ENCODE measurements at regions not wholly inside any gene's neighbourhood (a gene's known extent, or its start where the extent isn't known, plus 50 kb on each side); places are given as distances from the start of the nearest gene placed in this dataset.

DNA sequence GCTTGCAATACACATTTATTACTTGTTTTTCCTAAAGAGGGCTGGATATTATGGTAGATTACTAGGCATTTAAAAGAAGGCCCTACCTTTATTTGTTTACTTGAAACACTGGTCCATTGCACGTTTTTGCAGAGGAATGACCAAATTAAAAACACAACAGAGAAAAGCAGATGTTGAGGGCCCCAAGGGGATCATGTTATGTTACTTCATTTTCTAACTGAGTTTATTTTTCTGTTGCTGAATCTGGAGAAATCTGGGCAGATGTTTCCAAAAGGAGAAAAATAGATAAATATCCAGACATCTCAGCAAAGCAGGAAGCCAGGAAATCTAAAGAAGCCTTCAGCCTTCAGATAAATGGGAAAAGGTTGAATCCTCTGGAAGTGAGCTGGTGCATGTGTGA is 353.0 kb downstream of the NDFIP2 start:
- H3K27ac ChIP-seq (ENCODE audit: low read depth, low read length), result no peak overlapping the region
- no peak overlapping the region for H3K9ac ChIP-seq (ENCODE audit: low read depth in 1 of 2, low read length in 2 of 2)
- H3K27me3 ChIP-seq (ENCODE audit: control insufficient read depth in 1 of 2, insufficient read depth in 2 of 2, low read length in 2 of 2), result no peaks in the 10 kb centered on the region
- peaks cover 0 to under 1% of the 10 kb centered on the region in 2 donors for H3K9me3 ChIP-seq (ENCODE audit: control insufficient read depth in 1 of 2, low read length in 2 of 2)
- no peaks in the 10 kb centered on the region for H3K4me1 ChIP-seq (ENCODE audit: control insufficient read depth in 1 of 2, insufficient read depth in 2 of 2, low read length in 2 of 2)
- H3K4me3 ChIP-seq (ENCODE audit: low read depth in 1 of 2, low read length in 2 of 2), result no peak overlapping the region
- no peaks in the 10 kb centered on the region for H3K36me3 ChIP-seq (ENCODE audit: control insufficient read depth in 1 of 2, insufficient read depth in 2 of 2, low read length in 2 of 2)

DNA sequence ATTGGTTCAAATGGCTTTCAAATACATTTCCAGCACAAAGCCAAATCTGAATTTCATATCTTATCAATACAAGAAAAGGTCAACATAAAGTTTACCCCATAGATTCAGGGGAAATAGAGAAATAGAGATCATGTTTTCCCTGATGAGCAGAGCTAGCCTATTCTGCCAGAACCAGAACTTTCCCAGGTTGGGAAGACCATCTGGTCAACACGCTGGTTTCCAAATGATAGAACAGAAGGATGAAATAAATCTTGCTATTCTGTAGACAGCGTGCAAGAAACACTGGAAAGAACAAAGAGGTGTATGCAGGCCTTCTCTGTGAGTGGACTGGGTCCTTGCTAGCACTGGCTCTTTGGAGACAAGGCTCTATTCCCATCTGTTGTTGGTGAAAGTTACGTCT is 350.6 kb downstream of the NDFIP2 start:
- Histone ChIP-seq H3K27me3 (ENCODE audit: control insufficient read depth in 1 of 2, insufficient read depth in 2 of 2, low read length in 2 of 2) (no peaks in the 10 kb centered on the region), H3K4me3 (ENCODE audit: low read depth in 1 of 2, low read length in 2 of 2) (no peak overlapping the region)

DNA sequence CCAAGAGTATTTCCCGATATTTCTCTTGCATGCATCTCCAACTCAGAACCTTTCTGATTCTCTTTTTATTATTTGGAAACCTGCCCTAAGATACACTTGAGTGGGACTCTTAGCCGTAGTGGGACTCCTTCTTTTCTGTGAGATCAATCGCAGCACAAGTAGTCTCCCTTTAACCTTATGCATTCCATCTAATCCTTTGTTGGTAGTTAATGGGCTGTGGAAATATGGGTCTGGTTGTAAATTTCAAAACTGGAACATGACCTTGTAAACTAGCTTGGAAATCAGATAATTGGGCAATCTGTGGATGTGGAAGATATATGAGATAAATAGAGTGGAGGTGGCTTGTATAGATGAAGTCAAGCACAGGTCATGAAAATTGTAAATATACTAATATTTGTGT is 350.0 kb downstream of the NDFIP2 start:
- H3K4me1 ChIP-seq (ENCODE audit: control insufficient read depth in 1 of 2, insufficient read depth in 2 of 2, low read length in 2 of 2), result no peaks in the 10 kb centered on the region
- no peak overlapping the region for H3K27ac ChIP-seq (ENCODE audit: low read depth, low read length)
- H3K9me3 ChIP-seq (ENCODE audit: control insufficient read depth in 1 of 2, low read length in 2 of 2), result no peaks in the 10 kb centered on the region
- no peak overlapping the region for H3K9ac ChIP-seq (ENCODE audit: low read depth in 1 of 2, low read length in 2 of 2)
- no peaks in the 10 kb centered on the region for H3K36me3 ChIP-seq (ENCODE audit: control insufficient read depth in 1 of 2, insufficient read depth in 2 of 2, low read length in 2 of 2)
- no peaks in the 10 kb centered on the region for H3K27me3 ChIP-seq (ENCODE audit: control insufficient read depth in 1 of 2, insufficient read depth in 2 of 2, low read length in 2 of 2)
- no peak overlapping the region for H3K4me3 ChIP-seq (ENCODE audit: low read depth in 1 of 2, low read length in 2 of 2)

More for the DNA sequence above, 350.6 kb downstream of the NDFIP2 start:
- Histone ChIP-seq H3K36me3 (ENCODE audit: control insufficient read depth in 1 of 2, insufficient read depth in 2 of 2, low read length in 2 of 2) (no peaks in the 10 kb centered on the region), H3K4me1 (ENCODE audit: control insufficient read depth in 1 of 2, insufficient read depth in 2 of 2, low read length in 2 of 2) (no peaks in the 10 kb centered on the region), H3K9ac (ENCODE audit: low read depth in 1 of 2, low read length in 2 of 2) (no peak overlapping the region), H3K9me3 (ENCODE audit: control insufficient read depth in 1 of 2, low read length in 2 of 2) (no peaks in the 10 kb centered on the region), H3K27ac (ENCODE audit: low read depth, low read length) (no peak overlapping the region)

GRCh38 chr13:79830426-79830825 is 349.5 kb downstream of the NDFIP2 start:
- Histone ChIP-seq H3K36me3 (ENCODE audit: control insufficient read depth in 1 of 2, insufficient read depth in 2 of 2, low read length in 2 of 2) (no peaks in the 10 kb centered on the region), H3K9me3 (ENCODE audit: control insufficient read depth in 1 of 2, low read length in 2 of 2) (no peaks in the 10 kb centered on the region), H3K4me3 (ENCODE audit: low read depth in 1 of 2, low read length in 2 of 2) (no peak overlapping the region), H3K27me3 (ENCODE audit: control insufficient read depth in 1 of 2, insufficient read depth in 2 of 2, low read length in 2 of 2) (no peaks in the 10 kb centered on the region), H3K4me1 (ENCODE audit: control insufficient read depth in 1 of 2, insufficient read depth in 2 of 2, low read length in 2 of 2) (no peaks in the 10 kb centered on the region), H3K27ac (ENCODE audit: low read depth, low read length) (no peak overlapping the region), H3K9ac (ENCODE audit: low read depth in 1 of 2, low read length in 2 of 2) (no peak overlapping the region)

- no peaks in the 10 kb centered on the region for H3K9me3 ChIP-seq (ENCODE audit: control insufficient read depth in 1 of 2, low read length in 2 of 2)
- H3K4me3 ChIP-seq (ENCODE audit: low read depth in 1 of 2, low read length in 2 of 2), result no peak overlapping the region
- H3K36me3 ChIP-seq (ENCODE audit: control insufficient read depth in 1 of 2, insufficient read depth in 2 of 2, low read length in 2 of 2), result no peaks in the 10 kb centered on the region
- no peaks in the 10 kb centered on the region for H3K27me3 ChIP-seq (ENCODE audit: control insufficient read depth in 1 of 2, insufficient read depth in 2 of 2, low read length in 2 of 2)
- no peak overlapping the region for H3K9ac ChIP-seq (ENCODE audit: low read depth in 1 of 2, low read length in 2 of 2)
- no peaks in the 10 kb centered on the region for H3K4me1 ChIP-seq (ENCODE audit: control insufficient read depth in 1 of 2, insufficient read depth in 2 of 2, low read length in 2 of 2)
- no peak overlapping the region for H3K27ac ChIP-seq (ENCODE audit: low read depth, low read length)
These were observed 348.9 kb downstream of the NDFIP2 start for GRCh38 chr13:79829880-79830279.

DNA sequence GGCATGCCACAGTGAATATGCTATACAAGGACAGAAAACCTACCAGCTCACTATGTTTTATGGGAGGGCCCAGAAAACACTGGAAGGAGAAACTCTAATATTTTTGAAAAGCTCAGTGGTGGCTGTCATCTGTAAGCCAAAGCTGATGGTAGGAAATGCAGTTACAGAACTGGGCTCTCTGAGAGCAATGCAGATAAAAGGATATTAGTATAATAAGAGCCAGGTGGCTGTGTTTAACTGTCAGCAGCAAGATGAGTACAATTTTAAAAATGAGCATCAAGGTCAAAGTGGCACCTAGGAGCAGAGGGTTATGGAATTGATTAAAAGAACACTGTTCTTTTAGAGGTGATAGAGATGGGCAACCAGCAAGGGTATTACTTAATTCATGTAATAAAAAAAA is 345.0 kb downstream of the NDFIP2 start:
- no peaks in the 10 kb centered on the region for H3K27me3 ChIP-seq (ENCODE audit: control insufficient read depth in 1 of 2, insufficient read depth in 2 of 2, low read length in 2 of 2)
- H3K4me3 ChIP-seq (ENCODE audit: low read depth in 1 of 2, low read length in 2 of 2), result no peak overlapping the region
- no peaks in the 10 kb centered on the region for H3K9me3 ChIP-seq (ENCODE audit: control insufficient read depth in 1 of 2, low read length in 2 of 2)
- no peaks in the 10 kb centered on the region for H3K4me1 ChIP-seq (ENCODE audit: control insufficient read depth in 1 of 2, insufficient read depth in 2 of 2, low read length in 2 of 2)
- H3K36me3 ChIP-seq (ENCODE audit: control insufficient read depth in 1 of 2, insufficient read depth in 2 of 2, low read length in 2 of 2), result no peaks in the 10 kb centered on the region
- H3K27ac ChIP-seq (ENCODE audit: low read depth, low read length), result no peak overlapping the region
- no peak overlapping the region for H3K9ac ChIP-seq (ENCODE audit: low read depth in 1 of 2, low read length in 2 of 2)

DNA sequence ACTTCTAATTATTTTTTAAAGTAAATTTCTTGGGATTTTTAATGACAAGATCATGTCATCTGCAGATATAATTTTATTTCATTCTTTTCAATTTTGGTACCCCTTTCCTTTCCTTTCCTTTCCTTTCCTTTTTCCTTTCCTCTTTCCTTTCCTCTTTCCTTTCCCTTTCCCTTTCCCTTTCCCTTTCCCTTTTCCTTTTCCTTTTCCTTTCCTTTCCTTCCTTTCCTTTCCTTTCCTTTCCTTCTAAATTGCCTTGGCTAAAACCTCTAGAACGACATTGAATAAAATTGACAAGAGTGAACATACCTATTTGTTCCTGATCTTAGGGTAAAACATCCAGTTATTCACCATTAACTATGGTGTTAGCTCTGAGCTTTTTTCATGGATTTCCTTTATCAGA is 334.1 kb downstream of the NDFIP2 start:
- Histone ChIP-seq H3K36me3 (ENCODE audit: control insufficient read depth in 1 of 2, insufficient read depth in 2 of 2, low read length in 2 of 2) (no peaks in the 10 kb centered on the region), H3K27me3 (ENCODE audit: control insufficient read depth in 1 of 2, insufficient read depth in 2 of 2, low read length in 2 of 2) (no peaks in the 10 kb centered on the region), H3K27ac (ENCODE audit: low read depth, low read length) (no peak overlapping the region), H3K9ac (ENCODE audit: low read depth in 1 of 2, low read length in 2 of 2) (no peak overlapping the region), H3K9me3 (ENCODE audit: control insufficient read depth in 1 of 2, low read length in 2 of 2) (no peaks in the 10 kb centered on the region), H3K4me3 (ENCODE audit: low read depth in 1 of 2, low read length in 2 of 2) (no peak overlapping the region), H3K4me1 (ENCODE audit: control insufficient read depth in 1 of 2, insufficient read depth in 2 of 2, low read length in 2 of 2) (no peaks in the 10 kb centered on the region)

- Histone ChIP-seq H3K9ac (ENCODE audit: low read depth in 1 of 2, low read length in 2 of 2) (no peak overlapping the region), H3K36me3 (ENCODE audit: control insufficient read depth in 1 of 2, insufficient read depth in 2 of 2, low read length in 2 of 2) (no peaks in the 10 kb centered on the region), H3K9me3 (ENCODE audit: control insufficient read depth in 1 of 2, low read length in 2 of 2) (no peaks in the 10 kb centered on the region), H3K27ac (ENCODE audit: low read depth, low read length) (no peak overlapping the region), H3K4me3 (ENCODE audit: low read depth in 1 of 2, low read length in 2 of 2) (no peak overlapping the region), H3K27me3 (ENCODE audit: control insufficient read depth in 1 of 2, insufficient read depth in 2 of 2, low read length in 2 of 2) (no peaks in the 10 kb centered on the region), H3K4me1 (ENCODE audit: control insufficient read depth in 1 of 2, insufficient read depth in 2 of 2, low read length in 2 of 2) (no peaks in the 10 kb centered on the region)
These were observed 331.3 kb downstream of the NDFIP2 start for GRCh38 chr13:79812070-79812850.

GRCh38 chr13:79811170-79811569 is 330.2 kb downstream of the NDFIP2 start:
- H3K27me3 ChIP-seq (ENCODE audit: control insufficient read depth in 1 of 2, insufficient read depth in 2 of 2, low read length in 2 of 2), result no peaks in the 10 kb centered on the region
- H3K36me3 ChIP-seq (ENCODE audit: control insufficient read depth in 1 of 2, insufficient read depth in 2 of 2, low read length in 2 of 2), result no peaks in the 10 kb centered on the region
- no peaks in the 10 kb centered on the region for H3K4me1 ChIP-seq (ENCODE audit: control insufficient read depth in 1 of 2, insufficient read depth in 2 of 2, low read length in 2 of 2)
- no peak overlapping the region for H3K4me3 ChIP-seq (ENCODE audit: low read depth in 1 of 2, low read length in 2 of 2)
- no peaks in the 10 kb centered on the region for H3K9me3 ChIP-seq (ENCODE audit: control insufficient read depth in 1 of 2, low read length in 2 of 2)
- H3K9ac ChIP-seq (ENCODE audit: low read depth in 1 of 2, low read length in 2 of 2), result no peak overlapping the region
- H3K27ac ChIP-seq (ENCODE audit: low read depth, low read length), result no peak overlapping the region

DNA sequence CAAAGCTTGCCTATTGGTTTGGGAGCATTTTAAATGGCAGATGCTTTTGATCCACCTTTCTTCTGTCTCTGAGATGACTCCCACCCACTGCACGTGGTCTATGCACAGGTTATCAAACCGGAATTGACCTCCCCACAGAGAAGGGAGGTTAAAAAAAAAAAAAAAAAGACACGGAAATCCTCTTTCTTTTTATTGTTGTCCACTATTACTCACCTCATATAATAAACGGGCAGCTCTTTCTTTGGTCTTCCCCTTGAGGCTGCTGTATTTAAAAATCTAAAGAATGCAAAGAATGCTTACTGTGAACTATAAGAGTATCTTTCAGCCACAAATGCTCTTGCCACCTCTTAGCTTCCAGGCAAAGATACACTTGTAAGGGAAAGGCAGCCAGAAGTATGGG is 329.7 kb downstream of the NDFIP2 start:
- Histone ChIP-seq H3K4me3 (ENCODE audit: low read depth in 1 of 2, low read length in 2 of 2) (no peak overlapping the region), H3K36me3 (ENCODE audit: control insufficient read depth in 1 of 2, insufficient read depth in 2 of 2, low read length in 2 of 2) (no peaks in the 10 kb centered on the region), H3K9ac (ENCODE audit: low read depth in 1 of 2, low read length in 2 of 2) (no peak overlapping the region), H3K27me3 (ENCODE audit: control insufficient read depth in 1 of 2, insufficient read depth in 2 of 2, low read length in 2 of 2) (no peaks in the 10 kb centered on the region), H3K9me3 (ENCODE audit: control insufficient read depth in 1 of 2, low read length in 2 of 2) (no peaks in the 10 kb centered on the region), H3K4me1 (ENCODE audit: control insufficient read depth in 1 of 2, insufficient read depth in 2 of 2, low read length in 2 of 2) (no peaks in the 10 kb centered on the region), H3K27ac (ENCODE audit: low read depth, low read length) (no peak overlapping the region)
